ENCODE measurements at regions not wholly inside any gene's neighbourhood (a gene's known extent, or its start where the extent isn't known, plus 50 kb on each side); places are given as distances from the start of the nearest gene placed in this dataset.

GRCh38 chr2:236763857-236764256, 194.2 kb downstream of the ACKR3 start:
- CTCF ChIA-PET: no interaction called here
- no peak for TF ChIP-seq CTCF (IDR thresholded peaks at IDR 0.05; ENCODE audit: insufficient read depth, low read depth, low read length)
- no peak for DNase-seq (ENCODE audit: low read depth)

DNA sequence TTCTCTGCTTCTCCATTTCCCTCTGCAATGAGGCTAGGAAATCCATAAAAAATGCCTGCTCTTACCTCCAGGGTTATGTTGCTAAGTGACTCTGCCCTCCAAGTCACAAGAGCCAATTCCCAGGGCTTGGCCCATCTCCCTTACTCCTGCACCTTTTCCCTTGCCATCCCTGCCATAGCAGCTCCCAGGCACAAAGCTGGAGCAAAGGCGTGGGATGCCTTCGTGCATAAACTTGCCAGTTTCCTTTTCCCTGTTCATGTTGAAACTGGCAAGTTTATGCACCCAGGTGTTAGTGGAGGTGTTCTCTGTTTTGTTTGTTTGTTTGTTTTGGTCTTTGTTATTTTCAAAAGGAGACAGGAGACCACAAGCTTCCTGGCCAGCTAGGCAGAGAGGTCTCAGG, 195.1 kb downstream of the ACKR3 start:
- TF ChIP-seq CTCF (IDR thresholded peaks at IDR 0.05; ENCODE audit: insufficient read depth, low read depth, low read length): no peak
- no peak for DNase-seq (ENCODE audit: low read depth)
- peaks cover 2% of the 10 kb centered on the region; the same call in 1 of the 2 replicates for H3K27me3 ChIP-seq (ENCODE audit: control insufficient read depth, insufficient read depth, low read length)
- H3K4me3 ChIP-seq (ENCODE audit: low read depth, low read length): no peak overlapping the region
- H3K36me3 ChIP-seq (ENCODE audit: control insufficient read depth, insufficient read depth, low read length): no peaks in the 10 kb centered on the region
- ChIA-PET CTCF (interaction anchor here (0.6 kb wide), 1 partner anchor 16 kb away, joined by 3 read pairs; no protein-coding TSS in a partner anchor), POLR2A (no interaction called here)

More at GRCh38 chr2:236763857-236764256, 194.2 kb downstream of the ACKR3 start:
- Histone ChIP-seq H3K27me3 (ENCODE audit: control insufficient read depth, insufficient read depth, low read length) (peaks cover 5% of the 10 kb centered on the region; the same call in 1 of the 2 replicates), H3K4me3 (ENCODE audit: low read depth, low read length) (no peak overlapping the region), H3K36me3 (ENCODE audit: control insufficient read depth, insufficient read depth, low read length) (no peaks in the 10 kb centered on the region)
- POLR2A ChIA-PET: no interaction called here

DNA sequence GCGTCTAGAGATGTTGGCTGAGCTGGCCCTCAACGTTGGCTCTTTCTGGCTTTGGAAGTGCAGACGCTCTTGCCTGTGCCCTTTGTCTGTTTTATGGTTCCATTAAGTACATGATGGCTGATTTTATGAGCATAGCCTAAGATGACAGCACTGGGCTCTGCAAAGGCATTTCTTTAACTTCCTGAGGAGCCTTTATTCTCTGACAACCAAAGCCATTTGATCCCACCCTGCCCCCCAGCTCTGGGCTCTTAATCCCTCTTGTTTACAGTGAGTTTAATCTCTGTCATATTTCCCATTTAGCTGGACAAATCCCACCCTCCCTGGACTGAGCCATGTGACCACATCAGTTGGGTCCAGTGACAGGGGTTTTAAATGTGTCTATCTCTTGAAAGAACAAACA, 195.9 kb downstream of the ACKR3 start:
- no peak overlapping the region for H3K4me3 ChIP-seq (ENCODE audit: low read depth, low read length)
- H3K27me3 ChIP-seq (ENCODE audit: control insufficient read depth, insufficient read depth, low read length): peaks cover 2% of the 10 kb centered on the region; the same call in 1 of the 2 replicates
- ChIA-PET CTCF (no interaction called here), POLR2A (no interaction called here)
- no peak for TF ChIP-seq CTCF (IDR thresholded peaks at IDR 0.05; ENCODE audit: insufficient read depth, low read depth, low read length)
- no peaks in the 10 kb centered on the region for H3K36me3 ChIP-seq (ENCODE audit: control insufficient read depth, insufficient read depth, low read length)
- no peak for DNase-seq (ENCODE audit: low read depth)

GRCh38 chr2:236766850-236767249, 197.2 kb downstream of the ACKR3 start:
- Histone ChIP-seq H3K4me3 (ENCODE audit: low read depth, low read length) (no peak overlapping the region), H3K27me3 (ENCODE audit: control insufficient read depth, insufficient read depth, low read length) (peaks cover 2% of the 10 kb centered on the region; the same call in 1 of the 2 replicates), H3K36me3 (ENCODE audit: control insufficient read depth, insufficient read depth, low read length) (no peaks in the 10 kb centered on the region)
- DNase-seq (ENCODE audit: low read depth): no peak
- TF ChIP-seq CTCF (IDR thresholded peaks at IDR 0.05; ENCODE audit: insufficient read depth, low read depth, low read length): no peak
- ChIA-PET POLR2A (no interaction called here), CTCF (interaction anchor here (0.9 kb wide), 1 partner anchor 21 kb away, joined by 3 read pairs; no protein-coding TSS in a partner anchor)

DNA sequence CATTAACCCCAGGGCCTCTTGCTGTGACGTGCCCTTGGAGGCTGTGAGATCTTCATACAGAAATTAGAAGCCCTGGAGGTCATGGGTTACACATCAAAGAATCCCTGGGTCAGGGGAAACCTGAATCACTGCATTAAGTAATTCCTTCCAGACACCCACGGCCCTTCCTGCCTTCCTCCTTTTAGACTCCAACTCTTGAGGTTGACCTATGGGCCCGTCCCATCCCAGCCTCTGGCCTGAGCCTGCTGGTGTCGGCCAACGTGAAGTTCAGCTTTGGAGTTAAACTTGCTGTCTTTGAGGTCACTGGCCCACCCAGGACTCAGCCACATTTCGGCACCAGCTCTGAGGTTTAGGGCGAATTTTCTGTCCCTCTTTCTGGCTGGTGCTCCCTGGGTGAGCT, 198.3 kb downstream of the ACKR3 start:
- CTCF ChIA-PET: interaction anchor here (1.5 kb wide), 1 partner anchor 260 kb away, joined by 4 read pairs; no protein-coding TSS in a partner anchor
- H3K36me3 ChIP-seq (ENCODE audit: control insufficient read depth, insufficient read depth, low read length): no peaks in the 10 kb centered on the region

More for the DNA sequence above, 198.3 kb downstream of the ACKR3 start:
- H3K4me3 ChIP-seq (ENCODE audit: low read depth, low read length): no peak overlapping the region
- H3K27me3 ChIP-seq (ENCODE audit: control insufficient read depth, insufficient read depth, low read length): peaks cover 2% of the 10 kb centered on the region; the same call in 1 of the 2 replicates
- POLR2A ChIA-PET: no interaction called here
- no peak for TF ChIP-seq CTCF (IDR thresholded peaks at IDR 0.05; ENCODE audit: insufficient read depth, low read depth, low read length)
- DNase-seq (ENCODE audit: low read depth): no peak
